ENCODE measurements at regions not wholly inside any gene's neighbourhood (a gene's known extent, or its start where the extent isn't known, plus 50 kb on each side); places are given as distances from the start of the nearest gene placed in this dataset.
A peak's percentile ranks its signal among the peaks of the same experiment; 100 is the strongest.
"Not testable (repeated sequence)": the region's sequence is repeated elsewhere in the genome, so short reads cannot be mapped to it uniquely, and the experiment has no call there.

DNA sequence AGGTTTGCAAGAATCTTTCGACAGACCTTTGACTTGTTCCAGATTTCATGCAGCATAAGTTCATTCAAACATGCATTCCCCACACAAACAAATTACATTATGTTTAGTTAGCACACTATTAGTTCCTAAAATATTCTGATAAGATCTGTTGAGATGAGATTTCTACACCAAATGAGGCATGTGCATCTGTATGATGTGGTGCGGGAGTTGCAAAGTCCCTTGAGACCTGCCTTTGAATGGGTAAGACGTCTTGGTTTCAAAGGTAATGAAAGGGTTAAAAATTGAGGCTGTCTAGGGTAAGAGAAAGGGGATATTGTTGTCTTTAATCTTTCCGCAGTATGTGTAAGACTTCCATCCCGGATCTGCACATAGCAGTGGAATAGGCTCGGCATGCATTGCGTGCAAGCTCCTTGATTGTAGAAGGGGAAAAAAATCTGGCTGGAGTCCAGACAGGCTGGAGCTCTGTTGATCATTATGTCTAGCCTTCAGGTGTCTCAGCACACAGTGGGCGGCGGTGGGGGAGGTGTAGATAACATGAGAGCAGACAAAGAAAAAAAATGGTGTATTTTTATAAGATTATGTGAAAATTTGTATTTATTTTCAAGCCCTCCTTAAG lies 296.6 kb downstream of the PTPRC start:
- peak; percentile 86 for DNase-seq

DNA sequence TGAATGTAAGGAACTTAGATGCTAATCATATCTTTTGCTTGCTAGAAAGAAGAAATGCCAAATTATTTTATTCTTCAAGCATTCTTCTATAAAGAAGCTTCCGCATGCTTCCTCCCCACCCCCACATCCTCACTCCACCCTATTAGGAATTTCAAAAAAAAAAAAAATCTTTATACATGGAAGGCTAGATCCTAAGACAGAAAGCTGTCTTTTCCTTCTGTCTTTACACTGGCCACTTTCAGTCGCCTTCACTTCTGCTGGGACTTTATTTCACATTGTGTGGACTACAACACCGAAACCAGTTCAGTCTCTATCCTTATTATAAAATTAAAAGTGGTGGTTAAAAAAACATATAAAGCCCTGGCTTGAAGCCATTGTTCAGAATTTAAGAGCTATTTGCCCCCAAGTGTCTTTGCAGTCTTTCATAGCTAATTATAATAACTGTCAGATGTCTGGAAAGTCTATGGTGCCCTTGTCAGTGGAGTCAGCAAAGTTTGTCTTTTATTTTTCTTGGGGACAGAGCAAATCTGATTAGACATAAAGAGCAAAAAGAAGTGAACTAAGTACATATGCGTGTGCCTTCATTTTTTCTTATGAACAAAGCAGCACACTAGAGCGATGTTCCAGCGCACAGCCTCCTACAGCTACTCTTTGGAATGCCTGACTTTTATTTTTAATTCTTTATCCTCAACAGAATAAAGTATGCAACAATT lies 297.7 kb downstream of the PTPRC start:
- no peak for DNase-seq

DNA sequence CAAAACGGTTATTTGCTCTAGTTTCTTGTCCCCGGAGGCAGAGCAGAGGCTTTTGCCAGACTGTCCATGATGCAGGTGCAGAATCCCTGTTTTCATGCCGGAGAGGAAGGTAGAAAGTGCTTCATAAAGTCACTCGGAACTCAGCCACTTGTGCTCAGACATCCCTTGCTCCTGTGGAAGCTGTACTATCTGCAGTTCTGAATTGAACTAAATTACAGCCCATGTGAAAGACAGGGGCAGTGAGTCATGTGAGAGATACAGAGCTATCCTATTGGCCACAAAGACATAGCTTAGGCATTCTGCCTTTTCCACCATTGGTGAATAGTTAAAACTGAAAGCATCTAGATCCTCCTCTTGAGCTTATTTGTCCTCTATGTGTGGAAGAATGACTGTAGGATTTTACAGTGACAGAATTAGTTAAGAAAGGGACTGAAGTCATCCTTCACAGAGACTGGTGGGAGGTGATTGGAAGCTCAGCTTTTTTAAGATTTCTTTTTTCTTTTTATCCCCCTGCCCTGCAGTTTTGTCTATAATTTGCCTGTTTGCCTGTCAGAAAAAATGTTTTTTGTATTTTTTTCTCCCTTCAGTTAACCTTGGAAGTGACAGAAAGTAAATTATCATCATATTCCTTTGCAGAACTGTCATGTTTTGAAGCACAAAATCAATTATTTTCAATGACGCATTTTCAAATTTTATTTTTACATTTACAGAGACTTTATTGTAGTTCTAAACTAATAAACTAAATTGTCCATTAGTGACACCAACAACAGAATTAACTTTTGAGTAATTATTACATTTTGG lies 298.6 kb downstream of the PTPRC start:
- peak; percentile 75 for DNase-seq

DNA sequence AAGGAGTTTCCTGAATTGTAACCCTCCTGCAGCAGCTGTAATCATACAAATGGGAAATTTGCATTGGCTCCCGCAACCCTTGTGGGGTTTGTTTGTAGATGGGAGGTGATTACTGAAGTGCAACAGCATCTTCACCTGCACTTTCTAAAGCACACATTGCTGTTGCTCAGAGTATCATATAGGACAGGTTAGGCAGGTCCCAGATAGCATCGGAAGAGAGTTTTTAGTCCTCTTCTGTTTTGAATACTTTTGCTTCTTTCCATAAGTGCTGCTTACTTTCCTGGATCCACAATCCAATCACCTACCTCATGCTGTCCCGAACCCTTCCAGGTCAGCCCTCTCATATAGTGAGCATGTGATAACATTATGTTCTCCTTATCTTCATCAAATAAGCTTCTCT lies 300.4 kb downstream of the PTPRC start:
- DNase-seq = no peak

DNA sequence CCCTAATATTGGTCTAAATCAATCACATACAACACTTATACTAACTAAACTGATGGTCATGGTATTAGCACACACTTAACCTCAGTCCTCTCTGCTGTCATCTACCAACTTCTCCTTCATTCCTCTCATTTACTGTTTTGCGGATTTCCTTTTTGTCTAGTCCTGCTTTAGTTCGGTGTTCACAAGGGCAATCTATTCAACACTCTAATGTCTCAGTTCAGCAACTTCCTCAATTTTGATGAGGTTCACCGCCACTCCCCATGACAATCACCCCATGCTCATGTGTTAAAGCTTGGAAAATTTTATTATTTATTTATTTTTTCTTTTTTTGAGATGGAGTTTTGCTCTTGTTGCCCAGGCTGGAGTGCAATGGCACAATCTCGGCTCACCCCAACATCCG lies 301.1 kb downstream of the PTPRC start:
- DNase-seq = no peak

DNA sequence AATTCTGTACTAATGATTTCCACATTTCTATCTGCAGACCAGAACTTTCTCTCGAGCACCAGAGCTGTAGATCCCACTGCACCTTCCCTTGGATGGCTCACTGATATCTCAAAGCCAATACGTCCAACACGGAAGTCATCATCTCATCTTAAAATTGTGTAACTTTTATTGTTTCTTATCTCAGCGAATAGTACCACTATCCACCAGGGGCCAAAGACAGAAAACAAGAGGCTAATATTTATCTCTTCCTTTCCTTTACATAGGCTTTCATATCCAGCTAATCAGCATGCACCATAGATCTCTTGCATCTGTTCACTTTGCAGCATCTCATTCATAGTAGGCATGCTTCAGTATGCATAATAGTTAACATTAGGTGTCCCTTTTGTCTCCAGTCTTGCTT lies 303.6 kb downstream of the PTPRC start:
- DNase-seq = no peak

DNA sequence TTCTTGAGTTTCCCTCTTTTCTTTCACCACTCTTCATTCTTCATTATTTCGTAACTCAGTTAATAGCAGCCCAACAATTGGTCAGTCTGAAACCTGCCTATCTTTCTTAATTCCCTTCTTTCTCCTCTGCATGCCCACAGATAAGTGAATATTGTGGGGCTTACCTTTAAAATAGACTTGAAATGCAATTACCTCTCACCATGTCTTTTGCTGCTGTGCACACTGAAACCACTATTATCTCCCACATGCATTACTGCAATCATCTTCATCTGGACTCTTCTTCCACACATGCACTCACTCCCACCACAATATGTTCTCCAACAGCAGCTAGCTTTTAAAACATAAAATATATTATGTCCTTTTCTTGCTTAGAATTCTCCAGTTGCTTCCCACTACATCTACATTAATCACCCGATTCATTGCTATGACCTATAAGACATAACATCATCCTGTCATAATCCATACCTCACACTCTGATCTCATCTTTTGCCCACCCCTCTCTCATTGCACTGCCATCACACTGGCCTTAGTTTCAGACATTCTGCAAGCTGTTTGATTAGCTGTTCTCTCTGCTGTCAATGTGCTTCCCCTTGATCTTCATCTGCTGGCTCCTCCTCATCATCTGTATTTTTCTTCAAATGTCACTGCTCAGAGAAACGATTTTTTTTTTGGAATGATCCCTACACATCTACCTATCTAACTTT lies 304.8 kb downstream of the PTPRC start:
- DNase-seq = no peak

DNA sequence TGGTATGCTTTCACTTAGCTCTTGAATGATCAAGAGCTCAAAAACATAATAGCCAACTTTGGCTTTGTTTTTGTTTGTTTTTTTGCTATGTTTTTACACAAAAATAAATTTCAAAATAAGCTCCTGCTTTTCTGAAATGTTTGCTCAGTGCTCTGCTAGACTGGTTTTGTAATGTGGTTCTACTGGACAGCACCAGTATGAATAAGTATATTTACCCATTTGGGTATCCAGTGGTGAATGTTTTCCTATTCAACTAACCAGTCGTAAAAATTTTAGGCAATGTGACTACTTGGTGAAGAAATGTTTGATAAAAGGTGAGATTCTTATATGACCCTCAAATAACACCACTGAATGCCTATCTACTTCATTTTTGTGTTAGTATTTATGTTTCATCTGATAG lies 308.6 kb downstream of the PTPRC start:
- no peak for DNase-seq

DNA sequence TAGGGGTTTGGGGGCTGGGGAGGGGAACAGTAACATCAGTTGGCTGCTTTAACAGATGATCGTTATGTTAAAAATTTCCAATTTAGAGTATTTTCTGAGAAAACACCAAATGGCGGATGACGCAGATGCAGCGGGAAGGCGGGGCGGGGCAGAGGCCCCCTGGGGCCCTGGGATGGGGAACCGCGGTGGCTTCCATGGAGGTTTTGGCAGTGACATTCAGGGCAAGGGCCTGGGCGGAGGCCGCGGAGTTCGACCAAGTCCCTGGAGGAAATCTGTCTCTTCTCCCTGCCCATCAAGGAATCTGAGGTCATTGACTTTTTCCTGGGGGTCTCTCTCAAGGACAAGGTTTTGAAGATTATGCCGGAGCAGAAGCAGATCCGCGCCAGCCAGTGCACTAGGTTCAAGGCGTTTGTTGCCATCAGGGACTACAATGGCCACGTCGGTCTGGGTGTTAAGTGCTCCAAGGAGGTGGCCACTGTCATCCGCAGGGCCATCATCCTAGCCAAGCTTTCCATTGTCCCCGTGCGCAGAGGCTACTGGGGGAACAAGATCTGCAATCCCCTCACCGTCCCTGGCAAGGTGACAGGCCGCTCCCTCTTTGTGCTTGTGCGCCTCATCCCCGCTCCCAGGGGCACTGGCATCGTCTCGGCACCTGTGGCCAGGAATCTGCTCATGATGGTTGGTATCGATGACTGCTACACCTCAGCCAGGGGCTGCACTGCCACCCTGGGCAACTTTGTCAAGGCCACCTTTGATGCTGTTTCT lies 310.2 kb downstream of the PTPRC start:
- no peak for DNase-seq

DNA sequence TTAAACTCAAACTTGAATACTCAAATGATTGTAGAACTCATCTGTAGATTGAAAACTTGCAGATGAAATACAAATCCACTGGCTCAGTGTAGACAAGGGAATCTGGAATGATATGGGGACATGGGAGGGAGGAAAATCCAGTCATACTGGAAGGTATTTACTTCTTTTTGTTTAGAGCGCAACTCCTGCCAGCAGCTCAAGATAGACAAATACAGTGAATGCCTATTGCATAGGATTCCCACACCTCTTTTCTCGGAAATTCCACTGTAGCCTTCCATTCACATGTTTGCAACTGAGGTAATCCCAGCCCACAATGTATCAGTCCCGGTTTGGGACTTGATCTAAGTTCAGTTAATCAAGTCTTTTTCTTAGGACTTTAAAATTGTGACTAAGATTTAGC lies 311.2 kb downstream of the PTPRC start:
- DNase-seq = no peak

DNA sequence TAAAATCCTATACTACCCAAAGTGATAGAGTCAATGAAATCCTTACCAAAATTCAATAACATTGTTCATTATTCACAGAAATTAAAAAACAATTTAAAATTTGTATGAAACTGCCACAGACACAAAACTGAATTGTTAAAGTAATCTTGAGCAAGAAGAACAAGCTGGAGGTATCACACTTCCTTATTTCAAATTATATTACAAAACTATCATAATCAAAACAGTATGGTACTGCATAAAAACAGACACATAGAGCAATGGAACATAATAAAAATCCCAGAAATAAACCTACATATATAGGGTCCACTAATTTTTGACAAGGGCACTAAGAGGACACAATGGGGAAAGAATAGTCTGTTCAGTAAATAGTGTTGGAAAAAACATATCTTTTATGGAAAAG lies 316.2 kb downstream of the PTPRC start:
- no peak for DNase-seq

DNA sequence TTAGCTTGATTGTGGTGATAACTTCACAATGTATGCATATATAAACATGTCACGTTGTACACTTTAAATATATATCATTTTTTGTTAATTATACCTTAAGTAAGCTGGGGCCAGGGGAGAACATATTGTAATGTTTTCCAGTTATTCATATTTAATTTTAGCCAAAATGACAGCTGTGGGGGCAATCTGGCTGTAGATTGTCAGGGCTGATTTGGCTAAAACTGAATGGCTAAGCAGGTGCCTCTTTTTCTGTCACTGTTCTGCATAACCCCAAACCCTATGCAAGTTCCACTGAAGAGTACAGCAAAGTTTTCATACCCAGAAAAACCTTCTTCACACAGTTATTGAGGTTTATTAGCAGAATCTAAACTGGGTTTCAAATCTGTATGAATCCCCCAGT lies 318.2 kb downstream of the PTPRC start:
- no peak for DNase-seq

DNA sequence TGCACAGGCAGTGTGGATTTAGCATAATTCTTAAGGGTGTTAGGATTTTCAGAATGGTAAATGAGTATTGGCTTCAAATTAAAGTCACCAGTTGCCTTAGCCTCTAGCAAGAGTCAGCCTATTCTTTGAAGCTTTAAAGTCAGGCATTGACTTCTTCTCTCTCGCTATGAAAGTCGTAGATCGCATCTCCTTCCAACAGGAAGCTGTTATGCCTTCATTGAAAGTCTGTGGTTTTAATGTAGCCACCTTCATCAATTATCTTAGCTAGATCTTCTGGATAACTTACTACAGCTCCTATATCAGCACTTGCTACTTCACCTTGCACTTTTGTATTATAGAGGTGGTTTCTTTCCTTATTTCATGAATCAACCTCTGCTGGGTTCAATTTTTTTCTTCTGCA lies 320.2 kb downstream of the PTPRC start:
- no peak for DNase-seq

DNA sequence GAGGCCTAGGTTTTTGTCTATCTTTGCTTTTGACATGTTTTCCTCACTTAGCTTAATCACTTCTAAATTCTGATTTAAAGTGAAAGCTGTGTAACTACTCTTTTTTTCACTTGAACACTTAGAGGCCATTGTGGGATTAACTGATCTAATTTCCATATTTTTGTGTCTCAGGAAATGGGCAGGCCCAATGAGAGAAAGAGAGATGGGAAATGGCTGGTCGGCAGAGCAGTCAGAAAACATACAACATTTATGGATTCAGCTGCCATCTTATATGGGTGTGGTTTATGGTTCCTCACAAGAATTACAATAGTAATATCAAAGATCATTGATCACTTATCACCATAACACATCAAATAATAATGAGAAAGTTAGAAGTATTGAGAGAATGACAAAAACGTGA lies 320.8 kb downstream of the PTPRC start:
- DNase-seq = no peak

DNA sequence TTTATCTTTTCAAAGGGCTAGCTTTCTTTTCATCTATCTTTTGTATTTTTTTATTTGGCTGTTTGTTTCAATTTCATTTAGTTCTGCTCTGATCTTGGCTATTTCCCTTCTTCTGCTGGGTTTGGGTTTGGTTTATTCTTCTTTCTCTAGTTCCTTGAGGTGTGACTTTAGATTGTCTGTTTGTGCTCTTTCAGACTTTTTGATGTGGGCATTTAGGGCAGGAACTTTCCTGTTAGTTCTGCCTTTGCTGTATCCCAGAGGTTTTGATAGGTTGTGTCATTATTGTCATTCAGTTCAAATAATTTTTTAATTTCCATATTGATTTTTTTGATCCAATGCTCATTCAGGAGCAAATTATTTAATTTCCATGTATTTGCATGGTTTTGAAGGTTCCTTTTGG lies 325.0 kb downstream of the PTPRC start:
- not testable (repeated sequence) for DNase-seq

DNA sequence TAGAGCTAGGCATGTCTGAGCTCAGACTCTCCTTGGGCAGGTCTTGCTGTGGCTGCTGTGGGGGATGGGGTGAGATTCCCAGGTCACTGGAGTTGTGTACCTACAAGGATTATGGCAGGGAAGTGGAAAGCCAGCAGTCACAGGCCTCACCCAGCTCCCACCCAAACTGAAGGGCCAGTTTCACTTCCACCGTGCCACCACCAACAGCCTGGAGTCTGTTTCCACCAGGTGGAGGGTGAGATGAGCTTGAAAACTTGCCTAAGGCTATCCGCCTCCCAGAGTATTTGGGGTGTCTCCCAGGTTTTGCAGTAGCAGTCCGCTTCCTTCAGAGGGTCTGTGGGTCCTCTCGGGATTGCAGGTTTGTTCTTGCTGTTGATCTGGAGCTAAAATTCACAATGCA lies 327.7 kb downstream of the PTPRC start:
- no peak for DNase-seq

DNA sequence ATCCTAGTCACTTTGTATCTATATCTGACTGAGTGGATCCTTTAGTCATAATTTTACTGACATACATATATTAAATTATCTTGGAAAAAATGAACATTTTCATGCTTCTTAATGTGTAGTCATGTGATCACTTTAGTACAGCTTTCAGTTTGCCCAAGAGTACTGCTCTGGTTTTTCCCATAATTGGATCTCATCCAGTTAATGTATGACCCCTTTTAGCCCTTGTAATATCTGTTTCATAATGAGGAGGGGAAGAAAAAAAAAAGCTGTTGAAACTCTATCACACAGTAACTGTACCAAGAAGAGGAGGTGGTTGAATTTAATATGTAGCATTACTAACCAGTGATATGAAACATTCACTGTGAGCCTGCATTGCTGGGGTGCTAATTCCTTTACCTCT lies 328.7 kb downstream of the PTPRC start:
- DNase-seq = no peak

DNA sequence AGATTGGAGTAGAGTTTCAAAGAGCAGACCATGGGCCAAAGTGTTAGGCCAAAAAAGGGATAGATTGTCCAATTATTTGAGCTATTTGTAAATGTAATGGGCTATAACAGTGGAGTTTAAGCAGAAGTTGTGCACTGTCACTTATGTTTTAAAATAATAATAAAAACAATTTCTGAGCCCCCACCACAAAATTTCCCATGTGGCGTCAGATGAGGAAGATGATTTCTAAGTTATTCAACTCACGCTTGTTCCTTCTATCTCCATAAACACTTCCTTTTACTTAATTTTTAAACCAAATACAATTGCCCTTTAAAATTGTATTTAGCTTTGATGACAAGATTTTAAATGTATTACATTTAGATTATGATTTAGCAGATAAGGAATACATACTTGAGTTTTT lies 330.0 kb downstream of the PTPRC start:
- no peak for DNase-seq

DNA sequence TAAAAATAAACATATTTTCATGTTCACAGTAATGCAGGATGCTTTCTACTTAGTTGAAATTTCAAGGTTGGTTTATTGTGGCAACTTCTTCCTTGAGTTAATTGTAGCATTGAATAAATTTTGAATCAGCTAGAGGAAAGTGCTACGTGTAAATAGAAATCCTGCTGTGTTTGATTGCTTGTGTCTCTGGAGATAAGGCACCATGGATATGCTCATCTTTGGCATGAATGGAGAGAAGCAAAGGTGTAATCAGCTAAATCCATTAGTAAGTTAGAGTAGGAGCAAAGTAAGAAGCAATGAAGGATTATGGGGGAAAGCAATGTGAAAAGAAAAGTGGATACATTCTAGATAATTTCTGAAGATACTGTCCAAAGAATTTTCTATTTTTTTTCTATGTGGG lies 331.1 kb downstream of the PTPRC start:
- DNase-seq = no peak

DNA sequence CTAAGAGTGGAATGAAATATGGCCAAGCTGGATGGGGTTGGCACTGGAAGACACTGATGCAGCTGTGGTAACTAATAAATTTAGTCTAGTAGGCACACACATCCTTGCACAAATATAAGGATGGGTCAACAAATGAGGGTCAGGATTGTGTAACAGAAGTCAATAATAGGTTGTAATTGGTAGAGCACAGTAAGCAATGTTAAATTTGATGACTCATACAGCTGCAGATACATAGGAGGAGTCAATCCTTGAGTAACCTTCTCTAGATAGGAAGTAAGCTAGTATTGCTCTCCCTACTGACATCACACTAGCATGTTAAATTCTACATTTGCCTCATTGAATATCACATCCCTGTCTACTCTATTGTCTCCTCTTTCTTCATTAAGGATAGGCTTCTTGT lies 332.1 kb downstream of the PTPRC start:
- DNase-seq = no peak

DNA sequence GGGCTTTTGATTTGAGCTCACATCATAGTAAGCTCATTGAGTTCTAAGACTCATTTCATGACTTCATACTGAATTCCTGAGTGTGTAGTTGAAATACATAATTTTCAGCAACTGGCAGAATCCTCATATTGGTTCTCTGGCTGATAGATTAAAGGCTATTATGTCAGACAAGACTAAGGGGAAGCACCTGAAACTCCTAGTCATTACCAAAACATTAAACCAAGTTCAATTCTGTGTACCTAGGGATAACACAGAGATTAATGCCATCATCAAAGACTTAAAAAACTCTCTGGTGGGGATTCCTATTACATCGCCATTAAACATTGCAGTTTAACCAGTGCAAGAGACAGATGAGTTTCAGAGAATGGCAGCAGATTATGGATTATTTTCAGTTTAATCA lies 339.1 kb downstream of the PTPRC start:
- no peak for DNase-seq

DNA sequence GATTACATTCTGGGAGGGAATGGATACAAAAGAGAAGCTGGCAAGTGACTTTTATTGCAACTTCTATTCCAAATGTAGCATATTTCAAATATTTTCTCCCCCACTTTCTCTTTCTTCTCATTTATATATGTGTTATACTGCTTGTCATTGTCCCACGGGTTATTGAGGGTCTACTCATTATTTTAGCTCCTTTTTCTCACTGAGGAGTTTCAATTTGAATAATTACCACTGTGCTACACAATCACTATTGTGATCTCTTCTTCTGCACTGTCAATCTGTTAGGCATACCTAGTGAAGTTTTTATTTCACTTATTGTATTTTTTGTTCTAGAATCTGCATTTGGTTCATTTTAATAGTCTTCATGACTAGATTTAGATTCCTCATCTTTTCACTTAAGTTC lies 339.7 kb downstream of the PTPRC start:
- no peak for DNase-seq

DNA sequence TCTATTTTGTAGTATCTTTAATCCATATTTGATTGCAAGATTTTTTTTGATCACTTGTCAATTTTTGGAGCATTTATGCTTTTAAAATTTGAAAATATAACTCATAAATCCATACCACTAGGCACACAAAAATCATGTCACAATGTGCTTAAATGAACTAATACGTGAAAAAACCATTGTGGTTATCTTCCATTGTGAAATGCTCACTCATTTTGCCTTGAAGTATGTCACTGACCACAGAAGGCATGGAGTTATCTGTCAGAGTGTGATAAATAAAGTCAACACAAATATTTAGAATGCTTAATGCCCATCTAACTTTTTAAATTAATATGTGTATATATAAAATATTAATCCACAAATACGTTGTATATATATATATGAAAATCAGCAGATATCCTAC lies 347.2 kb downstream of the PTPRC start:
- no peak for DNase-seq
